Breast epithelium (tissue), 3 donors: ENCODE measurements at regions not wholly inside any gene's neighbourhood (a gene's known extent, or its start where the extent isn't known, plus 50 kb on each side); places are given as distances from the start of the nearest gene placed in this dataset.

Experiments
- POLR2A ChIP-seq: fragments of 450-650 bp; IDR thresholded peaks from one replicate; pipeline ENCODE4 v1.6.1; 2016; ENCODE audit warnings: antibody characterized with exemption, mild to moderate bottlenecking, moderate library complexity
- TF ChIP-seq, protein P1 (sequence below), 3 donors: fragments of 450-650 bp; IDR thresholded peaks; one replicate each; pipeline ENCODE4 v1.5.1; 2016 to 2017; ENCODE audit warnings: antibody characterized with exemption in 3 of 3, mild to moderate bottlenecking in 3 of 3, moderate library complexity in 3 of 3

DNA sequence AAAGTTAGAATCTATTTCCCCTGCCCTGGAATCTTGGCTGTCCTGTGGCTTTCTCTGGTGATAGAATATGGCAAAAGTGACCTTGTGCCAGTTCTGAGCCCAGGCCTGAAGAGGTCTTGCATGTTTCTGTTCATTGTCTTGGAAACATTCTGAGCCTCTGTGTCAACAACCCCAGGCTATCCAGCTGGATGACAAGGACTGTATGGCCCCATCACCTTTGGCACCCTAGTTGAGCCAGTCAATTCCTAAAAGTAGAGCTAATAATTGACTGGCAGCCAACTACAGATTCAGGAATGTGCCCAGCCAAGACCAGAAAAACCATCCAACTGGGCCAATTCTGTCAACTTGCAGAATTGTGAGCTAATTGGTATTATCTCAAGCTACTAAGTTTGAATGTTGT lies 514.1 kb upstream of the LARGE1 start:
- TF ChIP-seq, protein P1, sequence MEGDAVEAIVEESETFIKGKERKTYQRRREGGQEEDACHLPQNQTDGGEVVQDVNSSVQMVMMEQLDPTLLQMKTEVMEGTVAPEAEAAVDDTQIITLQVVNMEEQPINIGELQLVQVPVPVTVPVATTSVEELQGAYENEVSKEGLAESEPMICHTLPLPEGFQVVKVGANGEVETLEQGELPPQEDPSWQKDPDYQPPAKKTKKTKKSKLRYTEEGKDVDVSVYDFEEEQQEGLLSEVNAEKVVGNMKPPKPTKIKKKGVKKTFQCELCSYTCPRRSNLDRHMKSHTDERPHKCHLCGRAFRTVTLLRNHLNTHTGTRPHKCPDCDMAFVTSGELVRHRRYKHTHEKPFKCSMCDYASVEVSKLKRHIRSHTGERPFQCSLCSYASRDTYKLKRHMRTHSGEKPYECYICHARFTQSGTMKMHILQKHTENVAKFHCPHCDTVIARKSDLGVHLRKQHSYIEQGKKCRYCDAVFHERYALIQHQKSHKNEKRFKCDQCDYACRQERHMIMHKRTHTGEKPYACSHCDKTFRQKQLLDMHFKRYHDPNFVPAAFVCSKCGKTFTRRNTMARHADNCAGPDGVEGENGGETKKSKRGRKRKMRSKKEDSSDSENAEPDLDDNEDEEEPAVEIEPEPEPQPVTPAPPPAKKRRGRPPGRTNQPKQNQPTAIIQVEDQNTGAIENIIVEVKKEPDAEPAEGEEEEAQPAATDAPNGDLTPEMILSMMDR (IDR thresholded peaks at IDR 0.05): no peak
- no peak for TF ChIP-seq POLR2A
